Right atrium auricular region (tissue), 2 donors: ENCODE measurements at regions not wholly inside any gene's neighbourhood (a gene's known extent, or its start where the extent isn't known, plus 50 kb on each side); places are given as distances from the start of the nearest gene placed in this dataset.

Experiments
- DNase-seq: peaks from one replicate; pipeline ENCODE4 v3.0.0-alpha.2; 2019; ENCODE audit warnings: low spot score
- H3K27ac ChIP-seq, 2 donors: fragments of 200-600 bp; sonication (generic); 1 replicate in 1 of 2; 2 replicates in 1 of 2; pipeline ENCODE4 v1.5.1; 2016 to 2019
- H3K27me3 ChIP-seq, 2 donors: fragments of 200-600 bp; sonication (generic); one replicate each; pipeline versions ENCODE4 v1.5.1 to v1.6.0; 2017 to 2019
- H3K36me3 ChIP-seq: fragments of 200-600 bp; sonication (generic); one replicate; pipeline ENCODE4 v1.5.1; 2016
- H3K4me1 ChIP-seq, 2 donors: fragments of 200-600 bp; sonication (generic); one replicate each; pipeline versions ENCODE4 v1.5.1 to v1.6.0; 2017 to 2019
- H3K4me3 ChIP-seq, 2 donors: fragments of 200-600 bp; sonication (generic); 1 replicate in 1 of 2; 2 replicates in 1 of 2; pipeline ENCODE4 v1.5.1; 2017 to 2019; ENCODE audit warnings: mild to moderate bottlenecking in 1 of 2, moderate library complexity in 1 of 2
- H3K9me3 ChIP-seq, 2 donors: fragments of 200-600 bp; sonication (generic); one replicate each; pipeline ENCODE4 v1.5.1; 2019
- CTCF ChIP-seq, 2 donors: fragments of 200-600 bp; sonication (generic); IDR thresholded peaks; one replicate each; pipeline ENCODE4 v1.5.1; 2019; ENCODE audit warnings: antibody characterized with exemption in 2 of 2

GRCh38 chr5:68440651-68441050 is 225.1 kb downstream of the PIK3R1 start:
- Histone ChIP-seq H3K27ac (no peak overlapping the region), H3K36me3 (no peaks in the 10 kb centered on the region), H3K9me3 (no peaks in the 10 kb centered on the region), H3K27me3 (no peaks in the 10 kb centered on the region), H3K4me1 (peaks cover 0 to 17% of the 10 kb centered on the region in 2 donors), H3K4me3 (no peak overlapping the region)
- no peak for DNase-seq
- no peak for TF ChIP-seq CTCF (IDR thresholded peaks at IDR 0.05)

GRCh38 chr5:68441309-68442073 is 225.9 kb downstream of the PIK3R1 start:
- Histone ChIP-seq H3K27me3 (no peaks in the 10 kb centered on the region), H3K9me3 (no peaks in the 10 kb centered on the region), H3K36me3 (no peaks in the 10 kb centered on the region), H3K27ac (no peak overlapping the region), H3K4me1 (peaks cover 0 to 12% of the 10 kb centered on the region in 2 donors), H3K4me3 (no peak overlapping the region)
- TF ChIP-seq CTCF (IDR thresholded peaks at IDR 0.05) = no peak
- no peak for DNase-seq

- H3K9me3 ChIP-seq = no peaks in the 10 kb centered on the region
- no peak for TF ChIP-seq CTCF (IDR thresholded peaks at IDR 0.05)
- H3K4me3 ChIP-seq = no peak overlapping the region
- H3K4me1 ChIP-seq = peaks cover 0 to 8% of the 10 kb centered on the region in 2 donors
- H3K27ac ChIP-seq = no peak overlapping the region
- H3K36me3 ChIP-seq = no peaks in the 10 kb centered on the region
- no peaks in the 10 kb centered on the region for H3K27me3 ChIP-seq
- DNase-seq = no peak
These were observed 227.5 kb downstream of the PIK3R1 start for GRCh38 chr5:68443091-68443490.

- Histone ChIP-seq H3K9me3 (no peaks in the 10 kb centered on the region), H3K36me3 (no peaks in the 10 kb centered on the region), H3K4me3 (no peak overlapping the region), H3K4me1 (peaks cover 0 to 8% of the 10 kb centered on the region in 2 donors), H3K27me3 (no peaks in the 10 kb centered on the region), H3K27ac (no peak overlapping the region)
- no peak for DNase-seq
- no peak for TF ChIP-seq CTCF (IDR thresholded peaks at IDR 0.05)
These were observed 228.5 kb downstream of the PIK3R1 start for GRCh38 chr5:68444048-68444447.

GRCh38 chr5:68444833-68445232 is 229.3 kb downstream of the PIK3R1 start:
- Histone ChIP-seq H3K27me3 (no peaks in the 10 kb centered on the region), H3K9me3 (no peaks in the 10 kb centered on the region), H3K4me3 (no peak overlapping the region), H3K36me3 (no peaks in the 10 kb centered on the region), H3K4me1 (peaks cover 0 to 8% of the 10 kb centered on the region in 2 donors), H3K27ac (peak overlapping the region in 1 of 2 donors; percentile 16)
- no peak for DNase-seq
- TF ChIP-seq CTCF (IDR thresholded peaks at IDR 0.05) = no peak
